ENCODE measurements at regions not wholly inside any gene's neighbourhood (a gene's known extent, or its start where the extent isn't known, plus 50 kb on each side); places are given as distances from the start of the nearest gene placed in this dataset.
"Not testable (repeated sequence)": the region's sequence is repeated elsewhere in the genome, so short reads cannot be mapped to it uniquely, and the experiment has no call there.

DNA sequence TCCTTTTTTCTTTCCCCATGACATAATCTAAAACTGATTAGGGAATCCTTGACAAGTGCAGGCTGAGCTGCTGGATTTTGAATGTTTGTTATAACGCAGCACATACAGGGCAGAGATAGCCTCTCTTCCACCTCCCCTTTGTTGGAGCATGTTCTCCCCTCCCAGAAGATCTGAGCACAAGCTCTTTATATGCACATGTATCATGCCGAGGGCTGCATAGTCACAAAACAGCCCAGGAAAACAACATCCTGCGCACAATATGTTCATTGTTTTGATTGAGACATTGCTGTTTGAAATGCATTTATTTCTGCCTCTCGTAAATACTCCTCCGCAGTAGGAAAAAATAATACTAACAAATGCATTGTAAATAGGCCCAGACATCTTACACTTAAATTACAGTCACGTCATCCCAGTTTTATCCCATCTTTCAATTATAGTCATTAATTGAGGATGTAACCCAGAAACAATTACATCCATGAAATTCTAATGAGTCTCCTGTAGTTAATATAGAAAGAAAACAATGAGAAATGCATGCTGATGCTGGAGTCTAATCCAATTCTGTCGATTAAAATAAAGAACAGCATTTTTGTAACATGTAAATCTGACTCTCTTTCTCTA, 401.8 kb downstream of the BTG1 start:
- Mint-ChIP-seq H3K27ac (no peak overlapping the region), H3K4me3 (no peak overlapping the region), H3K9me3 (peaks cover 5% of the 10 kb centered on the region), H3K27me3 (ENCODE audit: low read depth) (no peaks in the 10 kb centered on the region), H3K36me3 (no peaks in the 10 kb centered on the region), H3K4me1 (no peaks in the 10 kb centered on the region)
- DNase-seq (ENCODE audit: low spot score in 2 of 2, unreplicated experiment in 2 of 2), result no peak
- no peak for TF ChIP-seq CTCF (IDR thresholded peaks at IDR 0.05; ENCODE audit: unreplicated experiment)

GRCh38 chr12:91743280-91743679, 402.4 kb downstream of the BTG1 start:
- no peak for DNase-seq (ENCODE audit: low spot score in 2 of 2, unreplicated experiment in 2 of 2)
- H3K4me3 Mint-ChIP-seq, result no peak overlapping the region
- peaks cover 5% of the 10 kb centered on the region for H3K9me3 Mint-ChIP-seq
- no peak overlapping the region for H3K27ac Mint-ChIP-seq
- H3K36me3 Mint-ChIP-seq, result no peaks in the 10 kb centered on the region
- H3K4me1 Mint-ChIP-seq, result no peaks in the 10 kb centered on the region
- TF ChIP-seq CTCF (IDR thresholded peaks at IDR 0.05; ENCODE audit: unreplicated experiment), result no peak
- no peaks in the 10 kb centered on the region for H3K27me3 Mint-ChIP-seq (ENCODE audit: low read depth)

DNA sequence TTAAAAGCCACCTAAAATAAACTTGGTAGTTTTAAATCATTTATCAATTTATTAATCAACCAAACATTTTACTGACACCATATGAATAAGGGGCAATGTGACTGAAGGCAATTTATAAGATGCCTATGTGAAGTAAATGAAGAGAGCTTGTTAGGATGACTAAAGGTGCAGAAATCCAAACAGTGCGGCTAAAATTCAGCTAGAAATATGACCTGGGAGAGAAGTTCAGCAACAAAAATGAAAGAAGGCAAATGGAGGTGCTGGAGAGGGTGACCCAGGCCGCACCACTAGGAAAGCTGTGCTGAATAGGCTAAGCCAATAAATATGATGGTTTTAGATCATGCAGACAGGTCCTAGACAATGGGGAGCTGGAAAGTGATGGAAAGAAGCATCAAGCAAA, 403.7 kb downstream of the BTG1 start:
- H3K27me3 Mint-ChIP-seq (ENCODE audit: low read depth), result no peaks in the 10 kb centered on the region
- no peaks in the 10 kb centered on the region for H3K36me3 Mint-ChIP-seq
- no peak overlapping the region for H3K27ac Mint-ChIP-seq
- H3K9me3 Mint-ChIP-seq, result peaks cover 5% of the 10 kb centered on the region
- no peak for DNase-seq (ENCODE audit: low spot score in 2 of 2, unreplicated experiment in 2 of 2)
- H3K4me1 Mint-ChIP-seq, result no peaks in the 10 kb centered on the region
- H3K4me3 Mint-ChIP-seq, result no peak overlapping the region
- no peak for TF ChIP-seq CTCF (IDR thresholded peaks at IDR 0.05; ENCODE audit: unreplicated experiment)

DNA sequence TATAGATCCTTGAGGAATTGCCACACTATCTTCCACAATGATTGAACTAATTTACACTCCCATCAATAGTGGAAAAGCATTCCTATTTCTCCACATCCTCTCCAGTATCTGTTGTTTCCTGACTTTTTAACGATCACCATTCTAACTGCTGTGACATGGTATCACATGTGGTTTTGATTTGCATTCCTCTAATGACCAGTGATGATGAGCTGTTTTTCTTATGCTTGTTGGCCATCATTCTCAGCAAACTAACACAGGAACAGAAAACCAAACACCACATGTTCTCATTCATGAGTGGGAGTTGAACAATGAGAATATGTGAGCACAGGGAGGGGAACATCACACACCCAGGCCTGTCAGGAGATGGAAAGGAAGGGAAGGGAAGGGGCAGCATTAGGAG, 411.8 kb downstream of the BTG1 start:
- not testable (repeated sequence) for H3K36me3 Mint-ChIP-seq; H3K27me3 Mint-ChIP-seq (ENCODE audit: low read depth); H3K4me3 Mint-ChIP-seq; DNase-seq (ENCODE audit: low spot score in 2 of 2, unreplicated experiment in 2 of 2); H3K4me1 Mint-ChIP-seq; H3K27ac Mint-ChIP-seq
- peaks cover 12% of the 10 kb centered on the region for H3K9me3 Mint-ChIP-seq

DNA sequence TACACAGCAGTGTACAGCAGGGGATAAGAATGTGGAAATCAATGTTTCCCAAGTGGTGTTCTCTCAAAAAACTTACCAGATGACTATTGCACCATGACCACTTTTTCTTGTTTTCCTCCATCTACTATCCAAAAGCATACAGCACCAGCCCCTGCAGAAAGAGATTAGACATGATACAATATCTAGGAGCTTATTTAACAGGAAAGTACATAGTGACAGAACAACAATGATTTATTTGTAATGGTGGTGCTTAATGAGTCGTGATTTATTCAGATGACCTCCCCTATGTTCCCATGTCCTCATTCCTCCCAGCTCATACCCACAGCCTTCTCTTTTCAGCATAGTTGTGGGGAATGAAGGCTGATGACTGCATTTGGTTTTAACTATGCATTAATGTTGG, 413.6 kb downstream of the BTG1 start:
- Mint-ChIP-seq H3K4me3 (no peak overlapping the region), H3K9me3 (peaks cover 17% of the 10 kb centered on the region), H3K36me3 (no peaks in the 10 kb centered on the region), H3K27me3 (ENCODE audit: low read depth) (no peaks in the 10 kb centered on the region), H3K4me1 (no peaks in the 10 kb centered on the region), H3K27ac (no peak overlapping the region)
- TF ChIP-seq CTCF (IDR thresholded peaks at IDR 0.05; ENCODE audit: unreplicated experiment), result no peak
- no peak for DNase-seq (ENCODE audit: low spot score in 2 of 2, unreplicated experiment in 2 of 2)

DNA sequence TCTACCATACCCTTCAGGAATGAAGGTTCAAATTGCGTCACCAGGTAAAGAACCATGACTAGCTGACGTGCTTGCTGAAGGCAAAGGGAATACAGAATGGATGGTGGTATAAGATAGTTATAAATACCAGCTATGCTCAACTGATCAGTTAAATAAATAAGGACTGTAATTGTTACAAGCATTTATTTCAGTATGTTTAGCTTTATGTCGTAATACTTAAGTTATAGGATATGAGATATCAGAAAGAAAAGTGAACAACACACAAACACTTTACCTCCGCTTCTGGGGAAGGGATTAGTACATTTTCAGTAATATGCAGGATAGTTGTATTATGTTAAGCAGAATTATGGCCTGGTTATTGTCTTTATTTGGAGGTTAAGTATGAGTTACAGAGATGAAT, 416.1 kb downstream of the BTG1 start:
- Mint-ChIP-seq H3K36me3 (no peaks in the 10 kb centered on the region), H3K9me3 (peaks cover 17% of the 10 kb centered on the region), H3K4me3 (no peak overlapping the region), H3K27ac (no peak overlapping the region), H3K27me3 (ENCODE audit: low read depth) (no peaks in the 10 kb centered on the region), H3K4me1 (no peaks in the 10 kb centered on the region)
- DNase-seq (ENCODE audit: low spot score in 2 of 2, unreplicated experiment in 2 of 2), result no peak
- TF ChIP-seq CTCF (IDR thresholded peaks at IDR 0.05; ENCODE audit: unreplicated experiment), result no peak

Measured in mesothelial cell of epicardium (in vitro differentiated cells).